Fibroblast of the aortic adventitia (primary cell): ENCODE measurements at regions not wholly inside any gene's neighbourhood (a gene's known extent, or its start where the extent isn't known, plus 50 kb on each side); places are given as distances from the start of the nearest gene placed in this dataset.

Experiments
- DNase-seq: peaks from one replicate; pipeline ENCODE4 v3.0.0-alpha.2; 2010; ENCODE audit warnings: low read depth
- H3K4me3 ChIP-seq: 2 replicates; pipeline ENCODE4 v1.5.1; 2011; ENCODE audit warnings: low read depth, mild to moderate bottlenecking, control low read depth, low read length, moderate library complexity
- CTCF ChIP-seq: IDR thresholded peaks from 2 replicates; pipeline ENCODE4 v1.5.1; 2011; ENCODE audit warnings: mild to moderate bottlenecking, low read length, control low read depth, inconsistent platforms; ENCODE audit not compliant: insufficient read depth

GRCh38 chr1:187146388-187146787 lies 317.6 kb downstream of the PLA2G4A start:
- no peak for DNase-seq
- no peak for TF ChIP-seq CTCF
- H3K4me3 ChIP-seq: no peak overlapping the region

GRCh38 chr1:187151555-187151954 lies 322.8 kb downstream of the PLA2G4A start:
- no peak overlapping the region for H3K4me3 ChIP-seq
- no peak for TF ChIP-seq CTCF
- DNase-seq: no peak

DNA sequence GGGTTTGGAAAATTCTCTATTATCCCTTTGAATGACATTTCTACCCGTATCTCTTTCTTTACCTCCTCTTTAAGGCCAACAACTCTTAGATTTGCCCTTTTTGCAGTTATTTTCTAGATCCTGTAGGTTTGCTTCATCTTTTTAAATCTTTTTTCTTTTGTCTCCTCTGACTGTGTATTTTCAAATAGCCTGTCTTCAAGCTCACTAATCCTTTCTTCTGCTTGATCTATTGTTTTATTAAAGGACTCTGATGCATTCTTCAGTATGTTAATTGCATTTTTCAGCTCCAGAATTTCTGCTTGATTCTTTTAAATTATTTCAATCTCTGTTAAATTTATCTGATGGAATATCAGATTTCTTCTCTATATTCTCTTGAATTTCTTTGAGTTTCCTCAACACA lies 324.3 kb downstream of the PLA2G4A start:
- no peak for DNase-seq
- TF ChIP-seq CTCF: no peak
- H3K4me3 ChIP-seq: no peak overlapping the region

DNA sequence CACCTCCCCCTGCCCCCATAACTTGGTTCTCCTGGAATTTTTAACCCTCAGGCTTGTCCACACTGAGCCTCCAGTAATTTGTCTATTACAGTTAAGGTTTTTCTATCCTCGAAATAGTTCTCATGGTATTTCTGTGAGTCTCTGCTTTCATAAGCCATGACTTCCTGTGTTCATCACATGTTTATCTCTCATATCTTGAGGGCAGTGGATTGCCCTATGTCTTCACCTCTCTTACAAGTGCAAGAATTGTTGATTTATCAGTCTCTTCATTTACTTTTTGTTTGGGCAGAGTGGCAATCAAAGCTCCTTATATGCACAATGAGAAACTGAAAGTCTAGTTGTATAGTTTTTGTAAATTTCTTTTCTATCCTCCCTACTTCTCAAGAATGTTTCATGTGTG lies 328.4 kb downstream of the PLA2G4A start:
- DNase-seq: no peak
- no peak overlapping the region for H3K4me3 ChIP-seq
- TF ChIP-seq CTCF: no peak

- no peak overlapping the region for H3K4me3 ChIP-seq
- no peak for DNase-seq
- TF ChIP-seq CTCF: no peak
Observed at GRCh38 chr1:187157552-187157951, 328.8 kb downstream of the PLA2G4A start.

DNA sequence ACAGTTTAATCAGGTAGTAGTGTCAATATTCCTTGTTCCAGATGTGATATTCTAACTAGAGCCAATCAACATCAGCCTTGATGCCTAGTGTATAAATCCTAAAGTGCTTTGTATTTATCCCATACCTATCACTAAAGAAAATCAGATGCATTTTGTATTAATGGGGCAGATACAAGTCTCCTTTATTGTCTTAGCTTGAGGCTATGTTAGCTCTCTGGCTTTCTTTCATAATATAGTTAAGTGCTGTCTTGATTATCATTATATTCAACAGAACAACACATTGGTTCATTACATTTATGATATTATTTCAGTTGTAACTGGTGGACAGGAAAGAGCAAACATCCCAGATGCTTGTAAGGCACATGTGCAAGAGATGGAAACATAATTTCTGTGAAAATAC lies 338.8 kb downstream of the PLA2G4A start:
- no peak overlapping the region for H3K4me3 ChIP-seq
- no peak for TF ChIP-seq CTCF
- no peak for DNase-seq

- no peak overlapping the region for H3K4me3 ChIP-seq
- DNase-seq: no peak
- no peak for TF ChIP-seq CTCF
Observed at GRCh38 chr1:187168297-187168696, 339.5 kb downstream of the PLA2G4A start.
